ENCODE measurements at regions not wholly inside any gene's neighbourhood (a gene's known extent, or its start where the extent isn't known, plus 50 kb on each side); places are given as distances from the start of the nearest gene placed in this dataset.
A peak's percentile ranks its signal among the peaks of the same experiment; 100 is the strongest.
"Not testable (repeated sequence)": the region's sequence is repeated elsewhere in the genome, so short reads cannot be mapped to it uniquely, and the experiment has no call there.

DNA sequence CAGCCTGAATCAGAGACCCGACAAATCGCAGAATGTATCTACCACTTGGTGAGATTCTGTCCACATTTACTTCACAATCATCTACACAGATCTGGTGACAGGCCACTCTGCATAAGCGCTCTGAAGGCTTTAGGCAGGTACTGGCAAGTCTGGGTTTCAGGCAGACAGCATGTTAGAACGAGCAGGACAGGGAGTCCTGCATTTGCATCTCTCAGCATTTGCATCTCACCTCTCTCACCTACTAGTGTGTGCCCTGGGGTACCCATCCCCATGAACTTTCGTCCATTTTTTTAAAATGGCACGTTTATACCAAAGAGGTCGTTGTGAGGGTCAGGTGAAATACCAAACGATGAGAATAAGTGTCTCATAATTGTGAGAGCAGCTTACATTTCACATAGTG lies 108.2 kb downstream of the SPATA31A1 start:
- DNase-seq (ENCODE audit: low read depth in 2 of 2) = not testable (repeated sequence)

GRCh38 chr9:39464122-39464777 lies 108.8 kb downstream of the SPATA31A1 start:
- peak; percentile 44 to 65 for DNase-seq (ENCODE audit: low read depth in 2 of 2)

- not testable (repeated sequence) for DNase-seq (ENCODE audit: low read depth in 2 of 2)
Observed at GRCh38 chr9:39474499-39474898, 119.0 kb downstream of the SPATA31A1 start.

- not testable (repeated sequence) for DNase-seq (ENCODE audit: low read depth in 2 of 2)
Observed at GRCh38 chr9:39483073-39483472, 127.6 kb downstream of the SPATA31A1 start.

- DNase-seq (ENCODE audit: low read depth in 2 of 2) = not testable (repeated sequence)
Observed at GRCh38 chr9:39483880-39484279, 128.4 kb downstream of the SPATA31A1 start.

GRCh38 chr9:39484292-39484691 lies 128.8 kb downstream of the SPATA31A1 start:
- not testable (repeated sequence) for DNase-seq (ENCODE audit: low read depth in 2 of 2)

DNA sequence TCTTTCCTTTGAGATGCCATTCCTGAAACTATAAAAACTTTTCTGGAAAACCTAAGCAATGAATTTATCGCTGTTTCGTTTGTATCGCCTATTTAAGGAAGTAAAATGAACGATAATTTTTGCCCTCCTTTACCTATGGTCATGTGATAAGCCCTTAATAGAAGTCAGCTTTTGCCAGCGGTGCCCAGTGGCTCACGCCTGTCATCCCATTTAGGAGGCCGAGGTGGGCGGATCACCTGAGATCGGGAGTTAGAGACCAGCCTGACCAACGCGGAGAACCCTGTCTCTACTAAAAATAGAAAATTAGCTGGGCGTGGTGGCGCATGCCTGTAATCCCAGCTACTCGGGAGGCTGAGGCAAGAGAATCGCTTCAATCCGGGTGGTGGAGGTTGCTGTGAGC lies 132.0 kb downstream of the SPATA31A1 start:
- DNase-seq (ENCODE audit: low read depth in 2 of 2) = not testable (repeated sequence)

- not testable (repeated sequence) for DNase-seq (ENCODE audit: low read depth in 2 of 2)
Observed at GRCh38 chr9:39496248-39496647, 140.8 kb downstream of the SPATA31A1 start.

DNA sequence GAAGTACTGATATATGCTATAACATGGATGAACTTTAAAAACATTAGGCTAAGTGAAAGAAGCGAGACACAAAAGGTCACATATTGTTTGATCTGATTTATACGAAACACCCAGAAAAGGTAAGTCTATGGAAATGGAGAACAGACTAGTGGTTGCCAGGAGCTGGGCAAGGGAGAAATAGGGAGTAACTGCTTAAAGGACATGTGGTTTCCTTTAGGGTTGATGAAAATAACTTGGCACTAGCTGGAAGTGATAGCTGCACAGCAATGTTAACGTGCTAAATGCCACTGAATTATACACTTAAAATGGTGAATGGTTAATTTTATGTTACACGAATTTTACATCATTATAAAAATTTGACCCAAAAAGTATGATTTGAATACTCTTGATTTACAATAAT lies 147.7 kb downstream of the SPATA31A1 start:
- not testable (repeated sequence) for DNase-seq (ENCODE audit: low read depth in 2 of 2)

DNA sequence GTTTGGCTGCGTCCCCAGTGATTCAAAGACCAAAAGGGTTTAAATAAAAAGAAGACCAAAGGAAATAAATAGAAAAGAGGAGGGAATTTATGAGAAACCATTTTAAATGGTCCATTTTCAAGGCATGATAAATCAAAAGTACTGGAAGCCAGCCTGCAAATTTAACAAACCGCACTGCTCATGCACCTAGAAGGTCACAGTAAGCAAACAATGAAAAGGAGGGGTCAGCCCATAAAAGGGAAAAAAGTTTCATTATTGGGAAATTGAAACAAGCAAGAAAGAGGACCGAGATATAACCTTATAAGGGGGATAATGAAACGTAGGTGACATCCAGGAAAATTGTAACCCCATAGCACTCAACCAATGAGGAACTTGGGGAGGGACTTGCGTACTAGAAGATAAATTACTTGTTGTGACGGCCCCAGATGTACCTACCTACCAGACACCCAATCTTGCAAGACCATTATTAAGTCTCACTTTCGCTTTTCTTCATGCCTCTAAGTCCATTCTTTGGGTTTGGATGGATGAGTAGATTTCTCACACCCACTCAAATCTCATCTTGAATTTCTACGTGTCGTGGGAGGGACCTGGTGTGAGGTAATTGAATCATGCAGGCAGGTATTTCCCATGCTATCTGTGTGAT lies 172.0 kb downstream of the SPATA31A1 start:
- not testable (repeated sequence) for DNase-seq (ENCODE audit: low read depth in 2 of 2)

GRCh38 chr9:39532597-39532996 lies 177.1 kb downstream of the SPATA31A1 start:
- not testable (repeated sequence) for DNase-seq (ENCODE audit: low read depth in 2 of 2)

GRCh38 chr9:39533001-39533762 lies 177.7 kb downstream of the SPATA31A1 start:
- not testable (repeated sequence) for DNase-seq (ENCODE audit: low read depth in 2 of 2)

DNA sequence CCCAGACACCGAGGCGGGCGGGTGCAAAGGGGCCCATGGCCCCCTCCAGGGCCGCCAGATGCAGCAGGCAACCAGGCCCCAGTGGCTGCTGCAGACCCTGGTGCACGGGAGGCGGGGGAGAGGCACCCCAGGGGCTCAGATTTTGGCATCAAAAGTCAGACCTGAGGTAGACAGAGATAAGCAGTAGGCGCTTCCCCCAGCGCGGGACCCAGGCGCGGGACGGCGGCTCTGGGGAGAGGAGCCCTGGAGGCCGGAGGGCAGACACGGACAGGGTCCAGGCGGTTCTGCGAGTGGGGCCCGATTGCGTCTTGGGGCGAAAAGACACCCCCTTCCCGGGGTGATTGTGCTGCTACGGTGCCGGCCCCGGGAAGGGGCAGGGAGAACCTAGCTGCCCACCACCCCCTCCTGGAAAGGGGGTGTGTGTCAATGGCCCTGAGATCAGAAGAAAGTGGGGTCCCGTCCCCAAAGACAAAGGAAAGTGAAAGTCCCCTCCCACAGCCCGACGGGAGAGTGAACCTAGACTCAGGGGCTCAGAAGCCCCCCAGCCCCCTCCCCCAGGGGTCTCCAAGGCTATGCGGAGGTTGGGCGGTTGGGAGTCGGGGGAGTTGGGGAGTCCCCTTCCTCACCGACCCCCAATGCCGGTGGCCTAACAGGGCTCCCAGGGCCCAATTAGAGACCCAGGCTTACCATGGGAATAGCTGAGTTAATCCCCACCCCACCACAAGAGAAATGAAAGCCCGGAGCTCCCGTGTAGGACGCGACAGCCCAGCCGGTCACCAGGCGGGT lies 178.5 kb downstream of the SPATA31A1 start:
- DNase-seq (ENCODE audit: low read depth in 2 of 2) = not testable (repeated sequence)

GRCh38 chr9:39534897-39535296 lies 179.4 kb downstream of the SPATA31A1 start:
- DNase-seq (ENCODE audit: low read depth in 2 of 2) = not testable (repeated sequence)

GRCh38 chr9:39542157-39542556 lies 186.7 kb downstream of the SPATA31A1 start:
- DNase-seq (ENCODE audit: low read depth in 2 of 2) = not testable (repeated sequence)

GRCh38 chr9:39545079-39545478 lies 189.6 kb downstream of the SPATA31A1 start:
- DNase-seq (ENCODE audit: low read depth in 2 of 2) = not testable (repeated sequence)

DNA sequence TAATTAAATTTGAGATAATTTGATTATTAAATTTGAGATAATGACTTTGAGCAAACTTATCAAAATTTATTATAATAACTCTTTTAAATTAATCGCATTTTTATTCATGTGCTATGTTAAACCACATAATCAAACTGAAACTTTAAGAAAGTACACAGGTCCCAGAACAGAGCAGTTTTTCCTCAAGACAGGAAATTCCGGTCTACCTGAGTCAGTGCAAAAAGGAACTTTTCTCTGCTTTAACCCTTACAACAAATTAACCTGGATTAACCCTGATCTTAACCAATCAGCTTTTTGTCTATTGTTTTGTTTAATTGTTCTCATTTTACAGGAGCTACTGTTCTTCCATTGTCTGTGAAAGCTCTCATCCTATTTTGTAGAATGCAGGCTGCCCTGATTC lies 195.1 kb downstream of the SPATA31A1 start:
- DNase-seq (ENCODE audit: low read depth in 2 of 2) = not testable (repeated sequence)

- DNase-seq (ENCODE audit: low read depth in 2 of 2) = not testable (repeated sequence)
Observed at GRCh38 chr9:39551544-39551943, 196.1 kb downstream of the SPATA31A1 start.

DNA sequence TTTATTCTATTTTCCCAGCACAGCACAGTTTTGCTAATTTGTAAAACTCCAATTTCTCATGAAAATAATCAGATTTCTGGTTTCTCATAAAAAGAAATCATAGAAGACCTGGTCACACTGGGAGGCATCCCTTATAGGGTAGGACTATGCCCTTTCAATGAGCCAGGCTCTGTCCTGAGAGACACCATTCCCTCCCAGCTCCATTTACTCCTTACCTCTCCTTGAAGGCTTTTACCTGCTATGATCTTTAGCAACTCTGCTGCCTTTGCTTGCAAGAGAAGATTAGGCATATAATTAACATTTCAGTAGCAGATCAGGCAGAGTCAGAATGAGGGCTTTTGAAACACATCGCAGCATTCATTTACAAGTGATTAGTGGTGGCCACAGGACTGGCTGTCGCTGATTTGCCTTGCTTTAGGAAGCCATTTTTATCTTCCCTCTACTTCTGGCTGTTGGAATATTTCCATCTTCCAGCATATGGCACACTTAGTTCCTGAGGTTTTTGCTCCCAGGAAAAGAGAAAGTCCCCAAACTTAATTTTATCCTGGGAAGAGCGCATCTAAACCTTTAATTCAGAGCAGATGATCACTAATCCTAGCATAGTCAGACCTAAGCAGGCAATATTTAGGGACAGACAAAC lies 196.9 kb downstream of the SPATA31A1 start:
- DNase-seq (ENCODE audit: low read depth in 2 of 2) = not testable (repeated sequence)

- DNase-seq (ENCODE audit: low read depth in 2 of 2) = not testable (repeated sequence)
Observed at GRCh38 chr9:39554352-39554751, 198.9 kb downstream of the SPATA31A1 start.

GRCh38 chr9:39559384-39559783 lies 203.9 kb downstream of the SPATA31A1 start:
- not testable (repeated sequence) for DNase-seq (ENCODE audit: low read depth in 2 of 2)

Measured in stimulated activated CD8-positive, alpha-beta memory T cell treated with anti-CD3 and anti-CD28 coated beads, Interleukin-2, amount 100 ng/mL, for 48 hours (primary cell).